Activated T-helper 2 cell treated with anti-CD3 and anti-CD28 coated beads, Interferon-gamma antibody, Interleukin-2, Interleukin-4, amounts not matched to agents 10 μg/mL and 5 μg/mL and 100 μg/mL, durations not matched to agents 14 hours and 24 hours and 36 hours (primary cell): ENCODE measurements at regions not wholly inside any gene's neighbourhood (a gene's known extent, or its start where the extent isn't known, plus 50 kb on each side); places are given as distances from the start of the nearest gene placed in this dataset.

Experiments used
- DNase-seq: peaks from one replicate; pipeline ENCODE4 v3.0.0; 2021; ENCODE audit warnings: low spot score
- H3K27ac Mint-ChIP-seq: one replicate; pipeline ENCODE4 v1.8.0; 2021; ENCODE audit warnings: mixed read lengths
- H3K27me3 Mint-ChIP-seq: one replicate; pipeline ENCODE4 v1.8.0; 2021; ENCODE audit warnings: low read depth, mixed read lengths
- H3K36me3 Mint-ChIP-seq: one replicate; pipeline ENCODE4 v1.8.0; 2021; ENCODE audit warnings: low read depth, mixed read lengths
- H3K4me1 Mint-ChIP-seq: one replicate; pipeline ENCODE4 v1.8.0; 2021; ENCODE audit warnings: low read depth, mixed read lengths
- H3K4me3 Mint-ChIP-seq: one replicate; pipeline ENCODE4 v1.8.0; 2021; ENCODE audit warnings: low read depth, mild to moderate bottlenecking, moderate library complexity, mixed read lengths
- H3K9me3 Mint-ChIP-seq: one replicate; pipeline ENCODE4 v1.8.0; 2021; ENCODE audit warnings: mixed read lengths
- intact Hi-C: fragments of 100-400 bp; cut with micrococcal nuclease; formaldehyde crosslinking; loops from one replicate; pipeline ENCODE4 v1.15.1; 2023

GRCh38 chr20:11389186-11389585 is 528.5 kb upstream of the BTBD3 start:
- Mint-ChIP-seq H3K36me3 (no peaks in the 10 kb centered on the region), H3K9me3 (peaks cover 6% of the 10 kb centered on the region), H3K27me3 (no peaks in the 10 kb centered on the region), H3K27ac (no peak overlapping the region), H3K4me3 (no peak overlapping the region), H3K4me1 (no peaks in the 10 kb centered on the region)
- DNase-seq: no peak
- intact Hi-C loops: no loop called here

DNA sequence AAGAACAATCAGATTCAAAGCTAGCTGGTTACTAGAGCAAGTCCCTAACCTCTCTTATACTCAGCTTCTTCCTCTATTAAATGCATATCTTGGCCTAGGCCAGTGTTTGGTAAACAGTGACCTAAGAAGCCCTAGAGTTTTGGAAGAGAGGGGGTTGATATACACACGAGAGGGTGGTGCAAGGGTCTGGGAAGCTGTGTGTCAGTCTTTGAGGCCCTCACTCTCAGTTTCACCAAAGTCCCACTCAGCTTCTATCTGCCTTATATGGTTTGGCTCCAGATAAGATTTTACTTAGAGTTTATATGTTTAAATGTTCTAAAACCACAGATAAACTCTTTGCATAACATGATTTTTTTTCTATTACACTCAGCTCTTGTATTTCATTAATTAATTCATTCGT is 526.1 kb upstream of the BTBD3 start:
- intact Hi-C loops: no loop called here
- peaks cover 22% of the 10 kb centered on the region for H3K9me3 Mint-ChIP-seq

DNA sequence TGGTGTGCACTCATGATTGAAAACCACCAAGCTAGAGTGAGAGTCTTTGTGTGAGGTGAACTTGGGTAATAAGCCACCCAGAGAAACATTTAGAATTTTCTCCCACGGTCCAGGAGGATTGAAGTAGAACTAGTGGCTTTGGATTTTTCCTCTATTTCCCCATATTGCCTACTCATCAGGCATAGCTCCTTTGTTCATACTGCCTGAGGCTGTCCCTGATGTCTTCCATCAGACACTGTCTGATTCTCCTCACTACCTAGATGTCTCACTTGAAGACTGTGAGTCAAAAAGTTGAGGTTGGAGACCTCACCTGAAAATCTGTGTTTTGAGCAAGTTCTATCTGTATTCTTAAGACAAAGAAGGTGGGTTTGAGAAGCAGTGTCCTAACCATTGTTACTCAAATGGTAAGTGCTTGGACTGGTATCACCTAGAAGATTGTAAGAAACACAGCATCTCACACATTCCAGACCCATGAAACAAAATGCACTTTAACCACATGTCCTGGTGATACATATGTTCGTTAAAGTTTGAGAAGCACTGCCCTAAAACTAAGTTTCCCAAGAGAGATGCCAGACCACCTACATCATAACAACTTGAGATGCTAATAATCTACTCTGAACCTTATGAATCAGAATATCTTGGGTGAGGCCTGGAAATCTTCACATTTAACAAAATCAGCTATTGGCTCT is 523.4 kb upstream of the BTBD3 start:
- H3K27ac Mint-ChIP-seq: no peak overlapping the region
- no peak overlapping the region for H3K4me3 Mint-ChIP-seq
- no peaks in the 10 kb centered on the region for H3K4me1 Mint-ChIP-seq
- intact Hi-C loops: no loop called here
- H3K36me3 Mint-ChIP-seq: no peaks in the 10 kb centered on the region
- no peaks in the 10 kb centered on the region for H3K27me3 Mint-ChIP-seq
- no peak for DNase-seq
- peaks cover 19% of the 10 kb centered on the region for H3K9me3 Mint-ChIP-seq

More for the DNA sequence above, 526.1 kb upstream of the BTBD3 start:
- no peak for DNase-seq
- Mint-ChIP-seq H3K27me3 (no peaks in the 10 kb centered on the region), H3K27ac (no peak overlapping the region), H3K4me3 (no peak overlapping the region), H3K4me1 (no peaks in the 10 kb centered on the region), H3K36me3 (no peaks in the 10 kb centered on the region)

DNA sequence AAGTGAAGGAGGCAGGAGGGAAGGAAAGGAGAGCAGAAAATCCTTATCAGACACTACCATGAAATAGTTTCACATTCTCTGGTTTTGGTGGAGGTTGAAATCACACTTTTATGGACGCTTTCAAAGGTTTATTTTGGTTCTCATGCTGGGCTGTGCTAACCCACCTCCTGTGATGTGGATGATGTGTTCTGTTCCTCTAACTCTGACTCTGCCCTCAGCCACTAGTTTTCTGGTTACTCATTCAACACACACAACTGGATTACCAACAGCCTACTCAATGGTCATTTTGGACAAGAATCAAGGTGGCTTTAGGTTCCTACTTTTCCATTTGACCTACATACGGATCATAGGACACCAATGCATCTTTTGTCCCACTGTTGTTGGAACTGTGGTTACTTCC is 522.1 kb upstream of the BTBD3 start:
- no peaks in the 10 kb centered on the region for H3K36me3 Mint-ChIP-seq
- H3K9me3 Mint-ChIP-seq: peaks cover 19% of the 10 kb centered on the region
- H3K4me3 Mint-ChIP-seq: no peak overlapping the region
- H3K4me1 Mint-ChIP-seq: no peaks in the 10 kb centered on the region
- no peak for DNase-seq
- no peak overlapping the region for H3K27ac Mint-ChIP-seq
- H3K27me3 Mint-ChIP-seq: no peaks in the 10 kb centered on the region
- intact Hi-C loops: no loop called here

DNA sequence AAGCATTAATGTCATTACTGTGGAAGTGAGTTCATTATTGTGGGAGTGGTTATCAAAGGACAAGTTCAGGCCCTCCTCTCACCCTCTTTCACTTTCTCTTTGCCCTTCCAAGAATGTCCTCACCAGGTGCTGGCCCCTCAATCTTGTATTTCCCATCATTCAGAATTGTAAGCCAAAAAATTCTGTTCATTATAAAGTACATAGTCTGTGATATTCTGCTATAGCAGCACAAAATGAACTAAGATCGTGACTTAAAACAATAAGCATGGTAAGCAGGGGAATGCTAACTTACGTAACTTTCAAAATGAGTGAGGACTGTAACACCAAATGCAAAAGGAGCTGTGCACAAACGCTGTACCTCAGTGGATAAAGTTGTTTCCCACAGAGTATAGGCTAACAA is 515.7 kb upstream of the BTBD3 start:
- no peak for DNase-seq
- no peak overlapping the region for H3K27ac Mint-ChIP-seq
- no peaks in the 10 kb centered on the region for H3K4me1 Mint-ChIP-seq
- H3K9me3 Mint-ChIP-seq: peaks cover 12% of the 10 kb centered on the region
- H3K4me3 Mint-ChIP-seq: no peak overlapping the region
- no peaks in the 10 kb centered on the region for H3K27me3 Mint-ChIP-seq
- intact Hi-C loops: no loop called here
- H3K36me3 Mint-ChIP-seq: no peaks in the 10 kb centered on the region

DNA sequence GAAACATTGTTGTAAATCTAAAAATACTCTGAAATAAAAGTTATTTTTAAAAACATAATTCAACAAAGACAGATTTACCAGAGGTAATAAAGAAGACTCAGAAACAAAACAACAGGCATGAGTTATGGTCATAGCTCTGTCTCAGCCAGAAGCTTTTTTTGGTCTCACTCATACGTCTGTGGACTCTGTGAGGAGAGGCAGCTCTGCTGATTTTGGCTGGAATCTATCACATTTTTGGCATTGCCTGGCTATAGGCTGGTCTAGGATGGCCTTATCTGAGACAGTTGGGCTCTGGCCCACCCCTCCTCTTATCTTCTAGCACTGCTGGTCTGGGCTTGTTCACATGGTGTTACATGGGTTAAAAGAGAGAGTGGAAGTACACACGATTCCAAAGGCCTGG is 514.0 kb upstream of the BTBD3 start:
- no peak overlapping the region for H3K27ac Mint-ChIP-seq
- H3K4me1 Mint-ChIP-seq: no peaks in the 10 kb centered on the region
- no peak for DNase-seq
- no peak overlapping the region for H3K4me3 Mint-ChIP-seq
- H3K27me3 Mint-ChIP-seq: no peaks in the 10 kb centered on the region
- intact Hi-C loops: no loop called here
- no peaks in the 10 kb centered on the region for H3K36me3 Mint-ChIP-seq
- peaks cover 13% of the 10 kb centered on the region for H3K9me3 Mint-ChIP-seq

DNA sequence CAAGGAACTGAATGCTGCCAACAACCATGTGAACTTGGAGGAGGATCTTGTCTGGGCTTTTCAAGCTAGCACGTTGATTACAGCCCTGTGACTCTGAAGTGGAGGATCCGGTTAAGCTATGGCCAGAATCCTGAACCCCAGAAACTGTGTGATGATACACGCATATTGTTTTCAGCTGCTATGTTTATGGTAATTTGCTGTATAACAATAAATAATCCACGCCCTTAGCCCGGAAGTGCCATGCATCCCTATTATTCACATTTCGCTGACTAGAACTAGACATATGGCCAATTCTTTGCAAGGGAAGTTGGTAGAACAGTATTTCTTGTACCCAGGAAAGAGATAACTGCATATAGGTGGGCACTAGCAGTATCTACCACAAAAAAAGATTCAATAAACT is 510.8 kb upstream of the BTBD3 start:
- DNase-seq: no peak
- Mint-ChIP-seq H3K4me1 (no peaks in the 10 kb centered on the region), H3K36me3 (no peaks in the 10 kb centered on the region), H3K27ac (no peak overlapping the region), H3K9me3 (peaks cover 23% of the 10 kb centered on the region), H3K27me3 (no peaks in the 10 kb centered on the region), H3K4me3 (no peak overlapping the region)
- intact Hi-C loops: no loop called here

DNA sequence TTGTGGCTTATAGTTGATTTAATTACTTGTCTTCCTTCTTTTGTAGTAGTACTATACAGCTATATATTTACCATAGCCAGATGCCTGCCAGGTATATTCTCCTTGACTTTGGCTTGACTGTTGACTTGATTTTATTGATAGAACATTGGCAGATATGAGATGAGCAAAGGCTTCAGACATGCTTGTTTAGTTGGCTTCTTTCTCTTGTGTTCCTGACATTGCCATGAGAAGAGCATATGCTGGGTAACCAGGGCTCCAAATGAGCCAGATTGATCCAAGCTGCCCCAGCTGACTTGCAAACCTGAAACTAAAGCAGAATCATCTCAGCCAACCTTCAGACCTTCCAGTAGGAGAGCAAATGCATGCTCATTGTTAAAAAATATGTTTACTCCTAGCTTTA is 508.1 kb upstream of the BTBD3 start:
- intact Hi-C loops: no loop called here
- Mint-ChIP-seq H3K4me1 (no peaks in the 10 kb centered on the region), H3K36me3 (no peaks in the 10 kb centered on the region), H3K27ac (no peak overlapping the region), H3K9me3 (peaks cover 29% of the 10 kb centered on the region), H3K4me3 (no peak overlapping the region), H3K27me3 (no peaks in the 10 kb centered on the region)
- no peak for DNase-seq

- Mint-ChIP-seq H3K36me3 (no peaks in the 10 kb centered on the region), H3K4me1 (no peaks in the 10 kb centered on the region), H3K27me3 (no peaks in the 10 kb centered on the region), H3K9me3 (peaks cover 23% of the 10 kb centered on the region), H3K4me3 (no peak overlapping the region), H3K27ac (no peak overlapping the region)
- intact Hi-C loops: no loop called here
- DNase-seq: no peak
Measured at GRCh38 chr20:11411765-11412164, 505.9 kb upstream of the BTBD3 start.

GRCh38 chr20:11426948-11427347 is 490.7 kb upstream of the BTBD3 start:
- no peaks in the 10 kb centered on the region for H3K27me3 Mint-ChIP-seq
- H3K9me3 Mint-ChIP-seq: peaks cover 5% of the 10 kb centered on the region
- no peak overlapping the region for H3K4me3 Mint-ChIP-seq
- no peak overlapping the region for H3K27ac Mint-ChIP-seq
- no peak for DNase-seq
- no peaks in the 10 kb centered on the region for H3K4me1 Mint-ChIP-seq
- H3K36me3 Mint-ChIP-seq: no peaks in the 10 kb centered on the region
- intact Hi-C loops: no loop called here

DNA sequence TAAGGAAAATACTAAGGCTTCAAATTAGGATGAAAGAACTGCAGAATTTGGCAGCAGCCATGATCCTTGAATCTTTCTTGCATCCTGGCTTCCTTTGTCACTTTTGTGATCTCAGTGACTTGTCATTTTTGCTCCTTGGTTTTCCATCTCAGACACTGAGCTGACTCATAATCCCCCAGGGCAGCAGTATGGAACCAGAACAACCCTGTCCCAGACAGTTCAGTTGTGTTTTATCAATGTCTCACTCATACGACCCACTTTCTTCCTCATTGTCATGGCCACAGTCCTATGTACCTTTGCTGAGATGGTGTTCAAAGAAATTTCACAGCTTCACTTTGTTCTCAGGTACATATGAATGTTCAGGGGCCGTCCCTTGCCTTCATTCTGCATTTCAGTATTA is 488.5 kb upstream of the BTBD3 start:
- H3K4me3 Mint-ChIP-seq: no peak overlapping the region
- H3K36me3 Mint-ChIP-seq: no peaks in the 10 kb centered on the region
- DNase-seq: no peak
- H3K27ac Mint-ChIP-seq: no peak overlapping the region
- H3K9me3 Mint-ChIP-seq: peaks cover 5% of the 10 kb centered on the region
- H3K4me1 Mint-ChIP-seq: no peaks in the 10 kb centered on the region
- intact Hi-C loops: no loop called here
- no peaks in the 10 kb centered on the region for H3K27me3 Mint-ChIP-seq

DNA sequence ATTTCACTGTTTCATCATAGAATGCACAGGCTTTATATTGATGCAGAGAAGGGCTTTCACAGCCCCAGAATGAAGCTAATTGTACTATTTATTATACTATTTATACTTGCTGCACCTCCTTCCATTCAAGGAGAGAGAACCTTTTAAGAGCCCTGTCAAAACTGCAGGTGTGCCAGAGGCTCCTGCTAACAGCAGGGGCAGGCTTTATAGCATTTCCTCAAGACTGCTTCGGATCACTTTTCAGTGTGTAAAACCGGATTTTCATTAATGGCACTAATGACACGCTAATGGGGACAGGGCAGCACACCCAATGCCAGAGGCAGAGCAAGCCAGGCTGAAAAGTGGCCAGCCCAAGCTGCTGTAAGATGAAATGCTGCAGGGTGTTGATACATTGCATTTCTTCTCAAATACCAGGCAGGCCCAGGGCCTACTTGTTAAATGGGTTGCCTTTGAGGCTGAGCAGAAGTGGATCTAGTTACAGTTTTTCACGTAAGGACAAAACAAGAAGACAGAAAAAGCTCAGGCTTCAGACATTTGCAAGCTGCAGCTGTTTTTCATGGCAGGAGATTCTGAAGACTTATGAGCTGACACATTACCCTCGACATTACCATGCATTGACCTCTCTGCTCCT is 487.7 kb upstream of the BTBD3 start:
- H3K4me1 Mint-ChIP-seq: no peaks in the 10 kb centered on the region
- intact Hi-C loops: no loop called here
- no peak overlapping the region for H3K4me3 Mint-ChIP-seq
- DNase-seq: no peak
- no peak overlapping the region for H3K27ac Mint-ChIP-seq
- peaks cover 13% of the 10 kb centered on the region for H3K9me3 Mint-ChIP-seq
- no peaks in the 10 kb centered on the region for H3K27me3 Mint-ChIP-seq
- no peaks in the 10 kb centered on the region for H3K36me3 Mint-ChIP-seq

DNA sequence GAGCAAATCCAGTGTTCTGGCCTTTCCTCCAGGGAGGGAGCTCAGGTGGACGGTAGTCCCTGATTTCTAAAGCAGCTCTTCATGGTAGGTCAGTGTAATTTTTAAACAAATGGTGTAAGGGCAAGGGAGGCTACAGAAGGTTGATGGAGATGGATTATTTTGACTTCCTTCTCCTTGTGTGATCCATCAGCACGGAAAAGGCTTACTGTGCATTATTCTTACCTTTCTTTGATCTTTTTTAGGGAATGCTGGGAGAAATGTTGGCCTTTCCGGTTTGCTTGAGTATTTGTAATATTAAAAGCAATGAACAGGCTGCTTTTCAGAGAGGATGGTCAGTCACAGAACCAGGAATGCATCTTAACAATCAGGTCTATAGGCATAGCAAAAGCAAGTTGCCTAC is 487.0 kb upstream of the BTBD3 start:
- H3K36me3 Mint-ChIP-seq: no peaks in the 10 kb centered on the region
- peaks cover 17% of the 10 kb centered on the region for H3K9me3 Mint-ChIP-seq
- intact Hi-C loops: no loop called here

More for the DNA sequence above, 487.0 kb upstream of the BTBD3 start:
- no peaks in the 10 kb centered on the region for H3K4me1 Mint-ChIP-seq
- H3K27ac Mint-ChIP-seq: no peak overlapping the region
- no peak for DNase-seq
- no peak overlapping the region for H3K4me3 Mint-ChIP-seq
- no peaks in the 10 kb centered on the region for H3K27me3 Mint-ChIP-seq
